ENCODE measurements at regions not wholly inside any gene's neighbourhood (a gene's known extent, or its start where the extent isn't known, plus 50 kb on each side); places are given as distances from the start of the nearest gene placed in this dataset.
A peak's percentile ranks its signal among the peaks of the same experiment; 100 is the strongest.

DNA sequence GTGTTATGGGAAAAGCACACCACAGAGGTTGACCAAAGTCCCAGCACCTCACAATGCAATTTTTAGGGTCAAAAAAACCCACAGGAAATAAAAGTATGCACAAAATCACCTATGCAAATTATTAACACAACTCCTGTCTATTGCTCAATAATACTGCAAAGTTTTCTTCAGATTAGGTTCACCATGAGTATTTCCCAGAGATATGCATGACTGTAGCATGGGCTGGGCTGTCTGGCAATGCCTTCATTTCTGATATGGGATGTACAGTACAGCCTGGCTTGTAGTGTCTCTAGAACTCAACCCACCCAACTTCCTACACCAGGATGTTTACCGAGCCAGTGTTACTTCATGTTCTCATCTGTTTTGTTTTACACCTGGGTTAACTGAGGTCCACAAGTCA, 698.7 kb upstream of the ARGLU1 start:
- Mint-ChIP-seq H3K4me3 (no peak overlapping the region), H3K27ac (no peak overlapping the region), H3K9me3 (peaks cover 5% of the 10 kb centered on the region), H3K4me1 (peaks cover 5% of the 10 kb centered on the region), H3K36me3 (no peaks in the 10 kb centered on the region), H3K27me3 (ENCODE audit: low read depth) (no peaks in the 10 kb centered on the region)
- TF ChIP-seq, protein P1, sequence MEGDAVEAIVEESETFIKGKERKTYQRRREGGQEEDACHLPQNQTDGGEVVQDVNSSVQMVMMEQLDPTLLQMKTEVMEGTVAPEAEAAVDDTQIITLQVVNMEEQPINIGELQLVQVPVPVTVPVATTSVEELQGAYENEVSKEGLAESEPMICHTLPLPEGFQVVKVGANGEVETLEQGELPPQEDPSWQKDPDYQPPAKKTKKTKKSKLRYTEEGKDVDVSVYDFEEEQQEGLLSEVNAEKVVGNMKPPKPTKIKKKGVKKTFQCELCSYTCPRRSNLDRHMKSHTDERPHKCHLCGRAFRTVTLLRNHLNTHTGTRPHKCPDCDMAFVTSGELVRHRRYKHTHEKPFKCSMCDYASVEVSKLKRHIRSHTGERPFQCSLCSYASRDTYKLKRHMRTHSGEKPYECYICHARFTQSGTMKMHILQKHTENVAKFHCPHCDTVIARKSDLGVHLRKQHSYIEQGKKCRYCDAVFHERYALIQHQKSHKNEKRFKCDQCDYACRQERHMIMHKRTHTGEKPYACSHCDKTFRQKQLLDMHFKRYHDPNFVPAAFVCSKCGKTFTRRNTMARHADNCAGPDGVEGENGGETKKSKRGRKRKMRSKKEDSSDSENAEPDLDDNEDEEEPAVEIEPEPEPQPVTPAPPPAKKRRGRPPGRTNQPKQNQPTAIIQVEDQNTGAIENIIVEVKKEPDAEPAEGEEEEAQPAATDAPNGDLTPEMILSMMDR (IDR thresholded peaks at IDR 0.05; ENCODE audit: unreplicated experiment): no peak
- DNase-seq (ENCODE audit: low spot score in 2 of 2, unreplicated experiment in 2 of 2): no peak

DNA sequence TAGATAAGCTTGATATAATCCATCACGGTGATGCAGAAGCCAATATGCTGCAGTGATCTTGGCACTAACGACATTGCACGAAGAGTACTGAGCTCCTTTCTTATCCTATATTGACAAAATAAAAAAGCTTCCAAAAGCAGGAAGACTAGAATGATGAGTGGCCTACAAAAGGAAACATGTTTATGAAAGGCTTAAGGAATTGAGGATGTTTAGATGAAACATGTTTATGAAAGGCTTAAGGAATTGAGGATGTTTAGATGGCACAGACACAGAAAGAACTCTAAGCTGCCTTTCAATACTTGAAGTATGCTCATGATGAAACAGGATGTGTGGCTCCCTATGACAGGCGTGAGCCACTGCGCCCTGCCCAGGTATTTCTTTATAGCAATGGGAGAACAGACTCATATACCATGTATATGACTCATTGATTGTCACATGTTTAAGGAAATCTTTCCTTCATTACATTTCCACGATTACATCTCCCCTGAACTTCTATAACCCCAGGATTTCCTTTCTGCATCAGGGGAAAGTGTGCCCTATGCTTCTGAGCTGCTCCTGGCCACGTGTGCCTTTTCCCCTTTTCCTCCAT, 690.8 kb upstream of the ARGLU1 start:
- peaks cover 8% of the 10 kb centered on the region for H3K27me3 Mint-ChIP-seq (ENCODE audit: low read depth)
- H3K4me1 Mint-ChIP-seq: no peaks in the 10 kb centered on the region
- TF ChIP-seq, protein P1 (IDR thresholded peaks at IDR 0.05; ENCODE audit: unreplicated experiment): no peak
- no peak for DNase-seq (ENCODE audit: low spot score in 2 of 2, unreplicated experiment in 2 of 2)
- no peaks in the 10 kb centered on the region for H3K36me3 Mint-ChIP-seq
- no peak overlapping the region for H3K4me3 Mint-ChIP-seq
- H3K9me3 Mint-ChIP-seq: no peaks in the 10 kb centered on the region
- H3K27ac Mint-ChIP-seq: no peak overlapping the region

DNA sequence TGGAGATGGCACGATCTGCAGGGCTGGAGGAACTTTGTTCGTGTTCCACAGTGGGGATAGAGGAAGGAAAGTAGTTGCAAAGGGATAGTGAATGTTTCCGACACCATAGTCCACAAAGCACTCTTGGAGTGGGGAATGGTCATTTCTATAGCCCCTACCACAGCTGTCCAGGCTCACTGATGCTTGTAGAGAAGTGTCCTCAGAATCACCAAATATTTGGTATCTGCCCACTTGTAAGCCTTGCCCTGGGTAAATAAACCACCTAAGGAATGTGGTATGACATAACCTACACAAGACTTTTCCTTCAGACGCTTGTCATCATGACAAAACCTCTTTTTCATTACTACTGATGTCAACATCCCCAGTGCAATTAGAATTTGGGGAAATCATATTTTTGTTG, 686.5 kb upstream of the ARGLU1 start:
- H3K9me3 Mint-ChIP-seq: no peaks in the 10 kb centered on the region
- TF ChIP-seq, protein P1 (IDR thresholded peaks at IDR 0.05; ENCODE audit: unreplicated experiment): no peak
- no peak for DNase-seq (ENCODE audit: low spot score in 2 of 2, unreplicated experiment in 2 of 2)

DNA sequence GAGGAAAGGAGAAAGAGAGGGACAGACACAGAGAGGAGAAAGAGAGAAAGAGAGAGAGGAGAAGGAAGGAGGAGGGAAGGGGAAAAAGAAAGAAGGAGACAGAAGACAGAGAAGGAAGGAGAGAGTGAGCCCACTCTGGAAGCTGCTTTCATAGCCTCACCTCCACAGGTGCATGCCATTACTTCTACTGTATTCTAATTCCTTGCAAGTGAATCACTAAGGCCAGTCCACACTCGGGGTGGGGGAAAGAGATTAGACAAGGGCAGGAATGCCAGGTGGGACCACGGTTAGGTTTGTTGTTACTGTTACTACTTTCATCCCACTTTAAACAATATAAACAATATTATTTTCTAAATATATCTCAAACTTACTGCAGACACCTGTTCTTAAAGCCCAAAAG, 684.5 kb upstream of the ARGLU1 start:
- no peaks in the 10 kb centered on the region for H3K36me3 Mint-ChIP-seq
- H3K4me3 Mint-ChIP-seq: no peak overlapping the region
- TF ChIP-seq, protein P1 (IDR thresholded peaks at IDR 0.05; ENCODE audit: unreplicated experiment): no peak
- no peaks in the 10 kb centered on the region for H3K9me3 Mint-ChIP-seq
- H3K27ac Mint-ChIP-seq: no peak overlapping the region
- H3K4me1 Mint-ChIP-seq: peaks cover 4% of the 10 kb centered on the region
- DNase-seq (ENCODE audit: low spot score in 2 of 2, unreplicated experiment in 2 of 2): no peak
- H3K27me3 Mint-ChIP-seq (ENCODE audit: low read depth): no peaks in the 10 kb centered on the region

More for the DNA sequence above, 686.5 kb upstream of the ARGLU1 start:
- peaks cover 4% of the 10 kb centered on the region for H3K4me1 Mint-ChIP-seq
- H3K27ac Mint-ChIP-seq: no peak overlapping the region
- H3K27me3 Mint-ChIP-seq (ENCODE audit: low read depth): peaks cover 4% of the 10 kb centered on the region
- no peaks in the 10 kb centered on the region for H3K36me3 Mint-ChIP-seq
- no peak overlapping the region for H3K4me3 Mint-ChIP-seq

DNA sequence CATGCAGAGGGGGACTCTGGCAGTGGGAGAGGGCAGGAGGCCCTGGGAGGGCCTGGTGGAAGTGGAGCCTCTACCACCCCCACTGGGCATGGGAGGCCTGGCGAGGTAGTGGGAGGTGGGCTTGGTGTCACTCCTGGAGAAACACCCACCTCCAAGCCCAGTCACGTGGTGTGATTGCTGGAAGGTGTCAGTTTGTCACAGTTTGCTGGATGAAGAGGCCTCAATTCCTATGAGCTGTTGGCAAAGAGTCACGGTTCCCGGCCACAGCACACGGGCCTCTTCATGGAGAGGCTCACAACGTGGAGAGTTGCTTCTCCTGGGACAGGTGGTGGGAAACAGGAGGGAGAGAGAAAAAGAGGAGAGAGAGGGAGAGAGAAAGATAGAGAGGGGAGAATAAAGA, 684.1 kb upstream of the ARGLU1 start:
- H3K27ac Mint-ChIP-seq: no peak overlapping the region
- no peaks in the 10 kb centered on the region for H3K36me3 Mint-ChIP-seq
- no peak for DNase-seq (ENCODE audit: low spot score in 2 of 2, unreplicated experiment in 2 of 2)
- H3K4me3 Mint-ChIP-seq: no peak overlapping the region
- H3K9me3 Mint-ChIP-seq: no peaks in the 10 kb centered on the region
- TF ChIP-seq, protein P1 (IDR thresholded peaks at IDR 0.05; ENCODE audit: unreplicated experiment): no peak
- peaks cover 4% of the 10 kb centered on the region for H3K4me1 Mint-ChIP-seq
- no peaks in the 10 kb centered on the region for H3K27me3 Mint-ChIP-seq (ENCODE audit: low read depth)

DNA sequence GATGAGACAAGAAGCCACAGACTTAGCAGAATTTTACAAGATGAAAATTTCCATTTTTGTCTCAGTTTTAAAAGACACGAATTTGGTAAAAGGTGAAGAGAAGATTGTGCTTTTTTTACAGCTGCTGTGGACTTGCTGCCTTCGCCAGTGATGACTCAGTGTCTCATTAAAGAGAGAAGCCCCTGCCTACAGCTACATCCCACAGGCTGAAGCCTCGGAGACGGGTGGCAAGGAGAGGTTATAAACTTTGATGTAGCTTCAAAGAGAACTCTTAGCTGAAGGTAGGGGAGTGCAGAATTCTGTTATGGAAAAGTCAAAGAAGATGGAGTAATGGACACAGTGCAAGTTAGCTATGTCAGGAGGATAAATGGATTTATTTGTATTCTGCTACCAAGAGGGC, 683.4 kb upstream of the ARGLU1 start:
- Mint-ChIP-seq H3K4me3 (no peak overlapping the region), H3K36me3 (no peaks in the 10 kb centered on the region), H3K9me3 (no peaks in the 10 kb centered on the region), H3K27me3 (ENCODE audit: low read depth) (no peaks in the 10 kb centered on the region), H3K4me1 (peaks cover 4% of the 10 kb centered on the region), H3K27ac (peak overlapping the region; percentile 45)
- TF ChIP-seq, protein P1 (IDR thresholded peaks at IDR 0.05; ENCODE audit: unreplicated experiment): no peak
- no peak for DNase-seq (ENCODE audit: low spot score in 2 of 2, unreplicated experiment in 2 of 2)
